Hepatocyte (in vitro differentiated cells): ENCODE measurements at regions not wholly inside any gene's neighbourhood (a gene's known extent, or its start where the extent isn't known, plus 50 kb on each side); places are given as distances from the start of the nearest gene placed in this dataset.

Source experiments
- DNase-seq: peaks from one replicate; pipeline ENCODE4 v3.0.0-alpha.2; 2016; ENCODE audit warnings: low spot score
- H2AFZ ChIP-seq: fragments of 200-600 bp; sonication (generic); 2 replicates; pipeline ENCODE4 v1.6.0; 2016; ENCODE audit warnings: antibody characterized with exemption, mild to moderate bottlenecking
- H3K27ac ChIP-seq: fragments of 200-600 bp; sonication (generic); 2 replicates; pipeline ENCODE4 v1.5.1; 2016; ENCODE audit warnings: mild to moderate bottlenecking
- H3K27me3 ChIP-seq: fragments of 200-600 bp; sonication (generic); 2 replicates; pipeline ENCODE4 v1.6.1; 2016
- H3K36me3 ChIP-seq: fragments of 200-600 bp; sonication (generic); replicated peaks from 2 replicates; pipeline ENCODE4 v1.5.1; 2016; ENCODE audit warnings: low read depth; ENCODE audit not compliant: insufficient read depth
- H3K4me1 ChIP-seq: fragments of 200-600 bp; sonication (generic); 2 replicates; pipeline ENCODE4 v1.5.1; 2016; ENCODE audit warnings: mild to moderate bottlenecking, moderate library complexity; ENCODE audit not compliant: insufficient read depth
- H3K4me2 ChIP-seq: fragments of 200-600 bp; sonication (generic); 2 replicates; pipeline ENCODE4 v1.6.0; 2016
- H3K4me3 ChIP-seq: fragments of 200-600 bp; sonication (generic); 2 replicates; pipeline ENCODE4 v1.5.1; 2016; ENCODE audit warnings: mild to moderate bottlenecking
- H3K79me2 ChIP-seq: fragments of 200-600 bp; sonication (generic); 2 replicates; pipeline ENCODE4 v1.6.0; 2017; ENCODE audit warnings: mild to moderate bottlenecking
- H3K9me2 ChIP-seq: fragments of 200-600 bp; sonication (generic); replicated peaks from 2 replicates; pipeline ENCODE4 v1.6.0; 2017; ENCODE audit warnings: mild to moderate bottlenecking; ENCODE audit not compliant: insufficient read depth
- H3K9me3 ChIP-seq: fragments of 200-600 bp; sonication (generic); 2 replicates; pipeline ENCODE4 v1.5.1; 2016; ENCODE audit warnings: low read depth, mild to moderate bottlenecking
- H4K20me1 ChIP-seq: fragments of 200-600 bp; sonication (generic); 2 replicates; pipeline ENCODE4 v1.6.0; 2016; ENCODE audit warnings: mild to moderate bottlenecking; ENCODE audit not compliant: insufficient read depth, poor library complexity, severe bottlenecking
- CTCF ChIP-seq: fragments of 200-600 bp; sonication (generic); IDR thresholded peaks from 2 replicates; pipeline ENCODE4 v1.5.1; 2016; ENCODE audit warnings: antibody characterized with exemption, mild to moderate bottlenecking; ENCODE audit not compliant: poor library complexity
- EZH2 ChIP-seq: fragments of 200-600 bp; sonication (generic); IDR thresholded peaks from 2 replicates; pipeline ENCODE4 v1.6.1; 2016; ENCODE audit warnings: antibody characterized with exemption, mild to moderate bottlenecking, borderline replicate concordance
- EZH2phosphoT487 ChIP-seq: fragments of 200-600 bp; sonication (generic); IDR thresholded peaks from one replicate; pipeline ENCODE4 v1.6.1; 2018; ENCODE audit warnings: antibody characterized with exemption, mild to moderate bottlenecking, low read depth, moderate library complexity; ENCODE audit not compliant: unreplicated experiment, severe bottlenecking
- WGBS: methylation state at CpG from one replicate; pipeline ENCODE4 v1.1.6; 2016; ENCODE audit warnings: low lambda C conversion rate; ENCODE audit errors: missing lambda C conversion rate; 5-methylcytosine and 5-hydroxymethylcytosine counted together

GRCh38 chr6:109299776-109300564, 82.3 kb downstream of the CD164 start:
- Histone ChIP-seq H4K20me1 (no peaks in the 10 kb centered on the region), H3K27me3 (no peaks in the 10 kb centered on the region), H3K9me3 (no peaks in the 10 kb centered on the region), H3K79me2 (no peaks in the 10 kb centered on the region), H3K27ac (peak overlapping the region; percentile 16), H3K9me2 (no peaks in the 10 kb centered on the region), H3K4me3 (no peak overlapping the region), H3K4me1 (peaks cover 42% of the 10 kb centered on the region), H3K4me2 (no peak overlapping the region), H3K36me3 (no peaks in the 10 kb centered on the region), H2AFZ (no peak overlapping the region)
- DNase-seq, result no peak
- 68% methylated on average over 7 of the region's 7 CpGs for WGBS
- TF ChIP-seq CTCF (no peak), EZH2phosphoT487 (no peak), EZH2 (no peak)

- H3K4me3 ChIP-seq, result no peak overlapping the region
- no peaks in the 10 kb centered on the region for H3K9me2 ChIP-seq
- no peaks in the 10 kb centered on the region for H4K20me1 ChIP-seq
- DNase-seq, result no peak
- H3K4me2 ChIP-seq, result no peak overlapping the region
- no peak for TF ChIP-seq EZH2
- H3K27me3 ChIP-seq, result no peaks in the 10 kb centered on the region
- WGBS, result 47% methylated on average over 1 of the region's 1 CpG
- H2AFZ ChIP-seq, result no peak overlapping the region
- H3K27ac ChIP-seq, result no peak overlapping the region
- no peaks in the 10 kb centered on the region for H3K36me3 ChIP-seq
- H3K79me2 ChIP-seq, result no peaks in the 10 kb centered on the region
- H3K4me1 ChIP-seq, result peaks cover 37% of the 10 kb centered on the region
- H3K9me3 ChIP-seq, result no peaks in the 10 kb centered on the region
Observed at GRCh38 chr6:109299265-109299607, 83.0 kb downstream of the CD164 start.

- Histone ChIP-seq H3K4me2 (no peak overlapping the region), H3K9me3 (no peaks in the 10 kb centered on the region), H3K4me1 (peaks cover 32% of the 10 kb centered on the region), H3K4me3 (no peak overlapping the region), H4K20me1 (no peaks in the 10 kb centered on the region), H3K27ac (no peak overlapping the region), H3K79me2 (no peaks in the 10 kb centered on the region), H3K9me2 (no peaks in the 10 kb centered on the region), H2AFZ (no peak overlapping the region), H3K27me3 (no peaks in the 10 kb centered on the region), H3K36me3 (no peaks in the 10 kb centered on the region)
- 63% methylated on average over 6 of the region's 6 CpGs for WGBS
- no peak for DNase-seq
- TF ChIP-seq CTCF (no peak), EZH2 (no peak), EZH2phosphoT487 (no peak)
Observed at GRCh38 chr6:109298605-109299264, 83.5 kb downstream of the CD164 start.

- Histone ChIP-seq H3K4me1 (peaks cover 26% of the 10 kb centered on the region), H3K27ac (peak overlapping the region; percentile 80)
- WGBS, result 41% methylated on average over 6 of the region's 6 CpGs
Observed at GRCh38 chr6:109297406-109298110, 84.7 kb downstream of the CD164 start.

More at GRCh38 chr6:109297406-109298110, 84.7 kb downstream of the CD164 start:
- no peaks in the 10 kb centered on the region for H3K27me3 ChIP-seq
- H3K79me2 ChIP-seq, result no peaks in the 10 kb centered on the region
- H2AFZ ChIP-seq, result peak overlapping the region; percentile 16
- H3K9me3 ChIP-seq, result no peaks in the 10 kb centered on the region
- no peaks in the 10 kb centered on the region for H4K20me1 ChIP-seq
- no peak overlapping the region for H3K4me2 ChIP-seq
- no peaks in the 10 kb centered on the region for H3K36me3 ChIP-seq
- no peaks in the 10 kb centered on the region for H3K9me2 ChIP-seq
- no peak for DNase-seq
- TF ChIP-seq CTCF (no peak), EZH2phosphoT487 (no peak), EZH2 (no peak)
- H3K4me3 ChIP-seq, result no peak overlapping the region
